ENCODE measurements at regions not wholly inside any gene's neighbourhood (a gene's known extent, or its start where the extent isn't known, plus 50 kb on each side); places are given as distances from the start of the nearest gene placed in this dataset.

DNA sequence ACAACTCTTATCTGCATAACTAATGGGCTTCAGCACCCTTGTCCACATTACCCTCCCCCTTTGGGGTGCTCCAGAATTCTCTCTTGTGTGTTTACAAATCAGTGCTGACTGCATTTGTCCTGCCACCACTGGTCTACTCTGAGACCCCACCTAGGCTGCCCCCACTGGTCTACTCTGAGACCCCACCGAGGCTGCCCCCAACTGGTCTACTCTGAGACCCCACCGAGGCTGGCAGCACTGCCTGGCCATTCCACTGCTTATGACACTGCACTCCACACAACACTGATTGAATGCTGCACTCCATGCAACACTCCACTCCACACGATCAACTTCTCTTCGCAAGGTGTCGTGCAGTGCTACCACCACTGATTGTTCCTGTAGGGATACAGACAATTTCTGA lies 1459.2 kb upstream of the SLC10A2 start:
- TF ChIP-seq, protein P1, sequence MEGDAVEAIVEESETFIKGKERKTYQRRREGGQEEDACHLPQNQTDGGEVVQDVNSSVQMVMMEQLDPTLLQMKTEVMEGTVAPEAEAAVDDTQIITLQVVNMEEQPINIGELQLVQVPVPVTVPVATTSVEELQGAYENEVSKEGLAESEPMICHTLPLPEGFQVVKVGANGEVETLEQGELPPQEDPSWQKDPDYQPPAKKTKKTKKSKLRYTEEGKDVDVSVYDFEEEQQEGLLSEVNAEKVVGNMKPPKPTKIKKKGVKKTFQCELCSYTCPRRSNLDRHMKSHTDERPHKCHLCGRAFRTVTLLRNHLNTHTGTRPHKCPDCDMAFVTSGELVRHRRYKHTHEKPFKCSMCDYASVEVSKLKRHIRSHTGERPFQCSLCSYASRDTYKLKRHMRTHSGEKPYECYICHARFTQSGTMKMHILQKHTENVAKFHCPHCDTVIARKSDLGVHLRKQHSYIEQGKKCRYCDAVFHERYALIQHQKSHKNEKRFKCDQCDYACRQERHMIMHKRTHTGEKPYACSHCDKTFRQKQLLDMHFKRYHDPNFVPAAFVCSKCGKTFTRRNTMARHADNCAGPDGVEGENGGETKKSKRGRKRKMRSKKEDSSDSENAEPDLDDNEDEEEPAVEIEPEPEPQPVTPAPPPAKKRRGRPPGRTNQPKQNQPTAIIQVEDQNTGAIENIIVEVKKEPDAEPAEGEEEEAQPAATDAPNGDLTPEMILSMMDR (IDR thresholded peaks at IDR 0.05; ENCODE audit: low read length), result no peak
- no peak for TF ChIP-seq EZH2 (IDR thresholded peaks at IDR 0.05; ENCODE audit: borderline replicate concordance, low read length)
